KBM-7 (cell line): ENCODE measurements at regions not wholly inside any gene's neighbourhood (a gene's known extent, or its start where the extent isn't known, plus 50 kb on each side); places are given as distances from the start of the nearest gene placed in this dataset.

ENCODE experiments used
- DNase-seq: peaks from one replicate; pipeline ENCODE4 v3.0.0-alpha.2; 2015
- in situ Hi-C: fragments of 300-500 bp; cut with MboI; formaldehyde crosslinking; loops from 2 replicates; pipeline ENCODE4 v1.14.3; 2020; ENCODE audit warnings: low sequenced_read_pairs, low pct_unique_long_range_greater_than_20kb, mixed read lengths

DNA sequence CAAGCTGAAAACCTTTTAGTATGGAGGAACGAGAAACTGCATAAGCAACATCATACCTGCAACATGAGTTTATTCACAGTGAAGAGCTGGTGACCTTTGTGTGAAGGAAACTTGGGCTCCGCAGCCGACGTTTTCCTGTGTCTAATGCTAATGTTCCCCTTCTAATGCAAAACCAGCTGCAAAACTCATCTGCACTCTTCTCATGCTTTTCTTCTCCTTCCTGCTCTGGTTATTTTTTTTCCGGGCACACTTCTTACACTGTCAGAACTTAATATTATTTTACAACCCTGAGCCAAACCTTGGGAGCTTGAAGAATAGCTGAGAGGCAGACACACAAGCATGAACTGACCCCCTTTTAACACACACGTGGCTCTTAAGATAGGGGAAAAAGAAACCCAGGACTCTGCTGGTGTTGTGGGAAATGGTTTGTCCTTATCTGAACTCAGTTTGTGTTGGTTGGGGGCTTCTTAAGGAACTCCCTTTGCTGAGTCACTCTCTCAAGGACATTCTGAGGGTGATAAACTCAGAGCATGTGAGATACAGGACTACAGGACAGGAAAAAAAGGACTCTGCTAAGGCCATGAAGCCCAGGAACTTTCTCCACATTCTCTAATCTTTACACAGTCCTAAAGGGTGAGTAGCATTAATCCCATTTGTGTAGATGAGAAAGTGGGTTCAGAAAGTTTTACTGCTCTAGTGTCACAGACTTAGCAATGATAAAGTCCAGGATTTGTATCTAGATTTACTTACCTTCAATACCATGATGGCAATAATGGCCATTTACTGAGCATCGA is 439.3 kb upstream of the TRIB2 start:
- DNase-seq = peak; percentile 14
- in situ Hi-C loops = no loop called here

DNA sequence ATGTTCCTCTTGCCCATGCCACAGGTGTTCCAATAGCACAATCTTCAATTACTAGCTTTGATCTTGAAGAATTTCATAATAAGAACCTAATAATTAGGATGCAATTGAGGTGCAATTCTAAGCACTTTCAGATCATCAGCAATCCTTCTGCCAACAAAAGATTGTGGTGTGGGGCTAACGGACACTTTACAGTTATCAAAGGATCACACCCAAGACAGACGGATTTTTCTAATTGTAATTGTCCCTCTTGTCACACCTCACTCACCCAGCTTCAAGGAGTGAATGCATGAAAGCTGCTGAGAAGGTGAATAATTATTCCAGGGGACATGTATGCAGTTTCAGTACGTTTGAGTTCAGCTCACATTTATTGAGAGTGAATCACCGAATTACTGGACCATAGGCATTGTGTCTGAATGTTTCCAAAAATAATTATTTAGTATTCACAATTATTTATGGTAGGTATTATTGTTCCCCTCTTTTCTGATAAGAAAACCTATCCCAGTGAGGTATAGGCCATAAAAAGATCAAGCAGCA is 438.5 kb upstream of the TRIB2 start:
- in situ Hi-C loops = no loop called here
- DNase-seq = no peak

DNA sequence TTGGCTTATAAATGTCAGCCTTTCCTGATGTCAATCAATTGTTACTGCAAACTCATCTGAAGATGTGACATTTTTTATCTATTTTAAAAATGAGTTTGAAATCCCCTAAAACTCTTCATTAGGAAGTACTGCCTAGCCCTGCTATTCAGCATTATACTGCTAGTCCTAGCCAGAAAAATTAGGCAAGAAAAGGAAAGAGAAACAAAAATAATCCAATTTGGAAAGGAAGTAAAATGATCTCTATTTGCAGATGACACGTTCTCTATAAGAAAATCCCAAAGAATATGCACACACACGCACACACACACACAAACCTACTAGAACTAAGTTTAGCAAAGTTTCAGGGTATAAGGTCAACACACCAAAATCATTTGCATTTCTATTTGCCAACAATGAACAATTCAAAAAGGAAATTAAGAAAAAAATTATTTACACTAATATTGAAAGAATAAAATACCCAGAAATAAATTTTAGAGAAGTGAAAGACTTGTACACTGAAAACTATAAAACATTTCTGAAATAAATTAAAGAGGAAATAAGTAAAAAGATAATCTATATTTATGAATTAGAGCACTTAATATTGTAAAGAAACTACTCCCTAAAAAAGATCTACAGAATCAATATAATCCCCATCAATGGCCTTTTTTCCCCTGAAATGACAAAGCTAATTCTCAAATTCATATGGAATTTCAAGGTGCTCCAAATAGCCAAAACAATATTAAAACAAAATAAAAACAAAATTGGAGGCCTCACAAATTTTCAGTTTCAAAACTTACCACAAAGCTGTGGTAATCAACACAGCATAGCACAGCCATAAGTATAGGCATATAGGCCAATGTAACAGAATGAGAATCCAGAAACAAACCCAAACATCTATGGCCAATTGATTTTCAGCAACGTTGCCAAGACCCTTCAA is 433.7 kb upstream of the TRIB2 start:
- DNase-seq = no peak
- in situ Hi-C loops = no loop called here

DNA sequence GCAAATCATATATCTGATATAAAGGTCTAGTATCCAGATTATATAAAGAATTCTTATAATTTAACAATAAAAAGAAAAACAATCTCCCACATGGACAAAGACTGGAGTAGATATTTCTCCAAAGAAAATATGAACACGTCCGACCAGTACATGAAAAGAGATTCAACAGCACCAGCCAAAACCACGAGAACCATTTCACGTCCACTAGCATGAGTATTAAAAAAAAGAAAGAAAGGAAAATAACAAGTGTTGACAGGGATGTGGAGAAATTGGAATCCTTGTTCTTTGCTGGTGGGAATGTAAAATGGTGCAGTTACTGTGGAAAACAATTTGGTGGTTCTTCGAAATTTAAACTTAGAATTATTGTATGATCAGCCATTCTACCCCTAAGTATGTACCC is 432.7 kb upstream of the TRIB2 start:
- in situ Hi-C loops = no loop called here
- DNase-seq = no peak

DNA sequence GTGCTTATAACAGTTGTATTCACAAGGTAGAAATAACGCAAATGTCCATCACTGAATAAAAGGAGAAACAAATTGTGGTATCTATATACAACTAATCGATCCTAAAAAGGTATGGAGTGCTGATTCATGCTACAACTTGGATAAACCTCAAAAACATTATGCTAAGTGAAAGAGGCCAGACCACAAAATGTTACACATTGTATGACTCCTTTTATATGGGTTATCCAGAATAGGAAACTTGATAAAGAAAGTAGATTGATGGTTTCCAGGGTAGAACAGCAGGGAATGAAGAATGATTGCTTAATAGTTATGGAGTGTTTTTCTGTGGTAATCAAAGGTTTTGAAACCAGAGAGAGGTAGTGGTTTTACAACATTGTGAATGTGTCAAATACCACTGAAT is 432.2 kb upstream of the TRIB2 start:
- in situ Hi-C loops = no loop called here
- no peak for DNase-seq

DNA sequence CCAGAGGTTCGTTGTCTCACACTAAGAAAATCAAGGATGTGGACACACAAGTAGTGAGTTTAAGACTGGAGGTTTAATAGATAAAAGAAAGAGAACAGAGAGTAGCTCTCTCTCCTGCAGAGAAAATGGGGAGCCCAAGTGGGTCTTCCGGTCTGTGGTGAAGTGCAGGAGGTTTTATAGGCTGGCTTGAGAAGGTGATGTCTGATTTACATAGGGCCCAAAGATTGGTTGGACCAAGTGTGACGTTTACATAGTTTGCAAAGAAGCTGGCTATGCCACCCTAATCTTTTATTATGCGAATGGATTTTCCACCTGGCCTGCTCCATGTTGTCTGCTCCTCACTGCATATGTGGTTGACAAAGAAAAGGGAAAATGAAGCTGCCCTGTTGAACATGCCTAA is 430.4 kb upstream of the TRIB2 start:
- in situ Hi-C loops = no loop called here
- DNase-seq = no peak

DNA sequence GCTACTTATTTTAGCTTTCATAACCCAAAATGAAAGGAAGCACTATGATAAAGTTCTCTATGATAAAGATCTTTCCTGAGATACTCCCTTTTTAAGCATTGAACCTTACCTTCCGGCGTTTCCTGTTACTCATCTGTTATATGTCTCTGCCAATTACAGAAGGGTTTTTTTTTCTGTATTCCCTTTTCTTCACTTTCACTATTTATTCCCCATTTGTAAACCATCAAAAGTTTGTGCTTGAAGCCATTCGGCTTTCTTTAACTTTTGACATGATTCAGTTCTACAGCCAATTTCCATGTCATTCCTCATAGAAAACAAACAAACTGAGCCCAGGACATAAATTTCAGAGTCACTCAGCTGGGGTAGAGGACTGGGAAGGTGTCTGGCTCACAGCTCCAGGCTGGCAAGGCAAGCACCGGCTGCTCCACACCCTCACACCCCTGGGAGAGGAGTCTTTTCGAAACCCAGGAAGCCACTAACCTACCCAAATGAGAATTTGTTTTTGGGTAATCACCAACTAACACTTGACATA is 429.4 kb upstream of the TRIB2 start:
- DNase-seq = peak; percentile 29
- in situ Hi-C loops = no loop called here

DNA sequence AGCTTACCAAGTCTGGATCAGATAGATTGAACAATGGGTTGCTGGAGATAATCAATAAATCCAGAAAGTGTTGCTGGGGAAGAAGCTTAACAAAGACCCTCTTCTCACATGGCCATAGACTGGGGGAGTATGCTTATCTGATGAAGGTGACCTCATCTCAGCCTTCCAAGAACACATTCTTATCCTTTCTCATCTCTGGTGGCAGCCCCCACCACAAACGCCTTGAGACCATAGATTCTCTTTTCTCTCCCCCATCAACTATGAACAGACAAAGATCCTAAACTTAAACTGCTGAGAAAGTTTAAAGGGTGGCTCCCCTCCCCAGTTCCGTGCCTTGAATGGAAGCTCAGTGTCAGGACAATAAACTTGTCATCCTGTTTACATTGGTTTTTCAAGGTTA is 428.7 kb upstream of the TRIB2 start:
- DNase-seq = peak; percentile 13
- in situ Hi-C loops = no loop called here

DNA sequence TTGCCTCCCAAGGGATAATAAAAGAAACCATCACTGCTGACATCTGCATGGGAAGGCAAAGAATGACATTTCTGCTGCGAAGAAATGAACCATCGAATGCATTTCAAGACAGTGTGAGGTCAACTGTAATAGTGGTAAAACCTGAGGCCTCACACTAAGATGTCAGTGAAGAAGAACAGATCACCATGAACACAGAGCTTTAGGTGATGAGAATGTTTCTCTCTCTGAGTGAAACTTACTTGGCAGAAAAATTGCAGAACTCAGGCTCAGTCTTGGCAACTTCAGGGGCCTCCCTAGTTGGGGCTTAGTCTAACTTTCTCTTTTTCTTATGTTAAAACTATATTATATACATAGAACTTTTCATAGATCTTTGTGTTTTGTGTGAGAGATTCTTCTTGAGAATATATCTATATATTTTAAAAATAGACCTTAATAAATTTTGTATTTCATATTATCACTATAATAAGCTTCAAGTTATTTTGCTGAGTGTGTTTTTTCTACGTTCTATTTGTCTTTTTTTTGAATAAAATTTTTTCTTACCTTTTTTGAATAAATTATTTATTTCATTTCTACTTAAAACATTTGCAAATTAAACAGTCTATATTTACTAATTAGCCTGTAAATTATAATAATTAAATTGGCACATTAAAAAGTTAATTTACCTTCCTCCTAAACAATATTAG is 427.5 kb upstream of the TRIB2 start:
- in situ Hi-C loops = no loop called here
- no peak for DNase-seq

DNA sequence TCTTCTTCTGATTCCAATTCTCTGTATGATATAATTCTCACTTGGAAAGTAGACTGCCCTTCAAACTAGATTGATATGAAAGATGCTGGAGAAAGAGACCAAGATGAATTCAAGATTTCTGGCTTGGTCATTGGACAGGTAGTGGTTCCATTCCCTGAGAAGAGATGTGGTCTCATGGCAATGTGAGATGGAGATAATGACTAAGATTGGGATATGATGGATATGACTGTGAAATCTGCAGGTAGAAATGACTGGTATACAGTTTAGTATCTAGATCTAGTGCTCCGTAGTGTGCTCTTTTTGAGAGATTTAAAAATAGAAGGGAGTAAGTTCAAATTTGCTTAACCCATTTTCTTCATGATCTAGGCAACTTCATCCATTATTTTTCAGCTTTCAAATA is 425.4 kb upstream of the TRIB2 start:
- DNase-seq = no peak
- in situ Hi-C loops = no loop called here

DNA sequence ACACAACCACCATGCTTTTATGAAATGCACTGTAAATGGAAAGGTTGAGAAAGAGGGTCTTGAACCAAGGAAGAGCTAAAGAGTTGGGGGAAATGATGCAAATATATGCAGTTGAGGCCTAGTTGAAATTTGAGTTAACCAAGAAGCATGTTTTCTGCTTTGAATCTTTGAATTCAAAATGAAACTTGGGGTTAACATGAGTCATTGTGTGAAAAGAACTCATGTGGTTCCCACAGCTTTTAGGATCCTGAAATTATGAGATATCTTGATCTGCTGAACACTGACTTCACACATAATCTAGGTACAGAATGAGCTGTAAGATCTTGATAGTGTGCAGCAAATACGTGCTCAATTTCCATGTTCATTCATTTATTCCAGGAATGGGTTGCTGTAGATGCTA is 422.9 kb upstream of the TRIB2 start:
- in situ Hi-C loops = no loop called here

DNA sequence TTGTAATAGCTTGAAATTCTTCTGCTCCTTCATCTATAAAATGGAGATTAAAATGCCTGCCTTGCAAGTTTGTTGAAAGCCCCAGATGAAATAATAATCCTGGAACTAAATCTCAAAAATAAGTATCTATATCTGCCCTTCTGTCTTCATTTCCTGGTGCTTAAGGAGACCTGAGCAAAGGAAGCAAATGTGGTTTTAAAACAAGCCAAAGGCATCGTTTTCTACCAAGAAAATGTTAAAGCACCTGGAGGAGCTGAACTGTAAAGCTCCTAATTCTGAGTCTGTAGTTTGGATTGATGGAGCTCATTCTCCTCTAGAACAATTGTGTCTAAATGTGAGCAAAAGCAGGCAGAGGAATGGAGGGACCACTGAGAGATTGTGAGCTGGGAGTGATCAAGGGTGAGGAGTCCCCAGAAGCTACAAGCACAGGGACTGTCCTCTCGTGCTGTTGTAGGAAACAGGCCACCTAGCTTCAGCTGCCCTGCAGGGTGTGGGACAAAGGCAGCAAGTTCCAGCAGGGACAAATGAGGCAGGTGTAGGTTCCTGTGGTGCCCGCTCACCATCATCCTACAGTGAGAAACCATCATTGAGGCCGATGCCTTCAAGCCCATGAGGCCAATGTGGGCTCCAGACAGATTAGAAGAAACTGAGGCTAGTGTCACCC is 420.7 kb upstream of the TRIB2 start:
- DNase-seq = no peak
- in situ Hi-C loops = no loop called here

More for the DNA sequence above, 422.9 kb upstream of the TRIB2 start:
- no peak for DNase-seq

DNA sequence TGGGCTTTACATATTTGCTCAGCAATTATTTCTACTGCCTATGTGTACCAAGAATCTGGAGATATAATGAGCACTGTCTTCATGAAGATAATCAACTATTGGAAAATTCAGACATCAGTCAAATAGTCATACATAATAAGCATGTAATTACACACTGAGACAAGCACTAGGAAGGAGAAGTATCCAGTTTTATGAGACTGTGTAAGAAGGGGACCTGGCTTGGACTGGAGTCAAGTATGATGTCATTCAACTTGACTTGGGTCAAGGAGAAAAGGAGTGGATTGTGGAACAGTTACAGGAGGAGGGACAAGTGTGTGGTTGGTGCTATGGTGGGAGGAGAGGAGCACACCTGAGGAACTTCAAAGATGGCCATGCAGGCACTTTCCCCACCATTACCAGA is 419.8 kb upstream of the TRIB2 start:
- in situ Hi-C loops = no loop called here
- no peak for DNase-seq

DNA sequence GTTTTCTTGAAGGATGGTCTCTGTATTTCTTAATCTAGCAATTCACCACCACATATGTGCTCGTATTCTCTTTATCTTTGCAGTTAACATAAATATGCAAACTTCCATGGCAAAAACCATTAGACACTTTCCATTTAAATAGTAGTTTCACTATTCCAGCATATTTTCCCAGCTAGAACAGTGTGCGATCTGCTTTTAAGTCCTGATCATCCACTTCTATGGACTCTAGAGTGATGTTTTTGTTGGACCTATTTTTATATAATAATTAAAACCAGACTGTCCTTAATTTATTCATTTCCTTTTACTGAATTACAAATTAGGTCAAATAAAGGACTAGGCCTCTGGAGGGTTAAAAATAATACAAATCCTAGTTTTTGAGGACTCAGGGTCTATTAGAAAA is 418.4 kb upstream of the TRIB2 start:
- in situ Hi-C loops = no loop called here
- no peak for DNase-seq

DNA sequence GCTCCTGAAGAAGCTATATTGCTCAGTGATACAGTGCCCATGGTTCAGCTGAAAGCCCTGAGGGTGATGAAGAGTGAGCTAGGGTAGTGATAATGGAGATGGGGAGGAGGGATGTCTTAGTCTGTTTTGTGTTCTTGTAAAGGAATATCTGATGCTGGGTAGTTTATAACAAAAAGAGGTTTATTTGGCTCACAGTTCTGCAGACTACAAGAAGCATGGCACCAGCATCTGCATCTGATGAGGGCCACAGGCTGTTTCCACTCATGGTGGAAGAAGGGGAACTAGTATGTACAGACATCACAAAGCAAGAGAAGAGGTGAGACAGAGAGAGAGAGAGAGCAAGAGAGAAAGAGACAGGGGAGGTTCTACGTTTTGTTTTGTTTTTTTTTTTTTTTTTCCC is 417.3 kb upstream of the TRIB2 start:
- in situ Hi-C loops = no loop called here
- no peak for DNase-seq

DNA sequence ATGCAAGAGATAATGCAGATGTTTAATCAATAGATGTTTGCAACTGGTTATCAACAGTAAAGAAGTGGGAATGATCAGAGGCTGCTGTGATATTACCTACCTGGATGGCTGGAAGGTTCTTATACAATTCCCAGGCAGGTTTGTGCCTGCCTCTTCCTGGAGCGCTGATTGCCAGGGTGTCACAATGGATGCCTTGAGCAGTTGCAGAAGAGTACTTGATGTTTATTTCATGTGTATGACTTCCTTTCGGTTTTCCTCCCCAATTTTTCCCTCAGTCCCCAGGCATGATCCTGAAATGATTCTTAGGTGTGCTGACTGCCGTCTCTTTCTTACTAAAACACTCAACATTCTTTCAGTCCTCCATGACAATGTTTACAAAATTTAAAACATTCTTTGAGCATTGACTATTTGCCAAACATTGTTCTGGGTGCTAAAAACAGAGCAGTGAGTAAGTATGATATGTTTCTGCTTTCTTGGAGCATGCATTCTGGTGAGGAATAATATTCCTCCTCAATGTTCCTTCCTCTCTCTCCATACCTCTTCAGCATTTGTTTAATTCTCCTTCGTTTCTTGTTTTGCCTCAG is 416.6 kb upstream of the TRIB2 start:
- in situ Hi-C loops = no loop called here
- DNase-seq = no peak

DNA sequence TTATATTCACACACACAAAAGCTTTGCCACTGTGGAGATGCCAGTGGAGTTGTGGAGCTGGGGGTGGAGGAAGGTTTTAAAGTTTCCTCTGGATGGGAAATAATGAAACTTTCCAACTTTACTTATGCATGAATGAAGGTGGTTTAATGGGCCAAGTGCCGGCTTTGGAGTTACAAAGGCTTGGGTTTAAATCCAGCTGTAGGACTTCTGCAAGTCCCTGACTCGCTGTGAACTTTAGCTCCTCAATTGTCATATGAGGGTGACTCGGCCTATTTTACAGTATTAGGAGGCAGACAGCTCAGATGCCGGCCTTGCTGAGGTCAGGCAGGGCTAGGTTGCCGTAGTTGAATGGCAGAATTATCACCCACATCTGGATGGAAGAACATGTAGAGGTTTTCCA is 415.8 kb upstream of the TRIB2 start:
- DNase-seq = no peak
- in situ Hi-C loops = no loop called here

DNA sequence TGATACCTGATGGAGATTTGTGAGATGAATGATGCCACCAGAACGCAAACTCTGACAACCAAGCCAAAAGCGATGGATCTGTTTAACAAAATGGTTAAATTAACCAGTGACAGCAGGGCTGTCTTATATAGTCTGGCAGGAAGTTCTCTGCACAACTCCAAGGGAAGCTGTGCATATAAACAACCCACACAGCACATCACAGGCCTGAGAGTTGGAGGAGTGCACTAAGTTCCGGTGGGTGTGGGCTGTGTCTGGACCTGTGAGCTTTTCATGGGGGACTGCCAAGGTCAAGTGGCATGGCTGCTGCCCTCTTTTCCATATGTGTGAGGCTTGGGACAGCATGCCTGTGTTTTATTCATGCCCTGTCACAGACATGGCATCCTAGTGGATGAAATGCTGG is 414.6 kb upstream of the TRIB2 start:
- in situ Hi-C loops = no loop called here
- no peak for DNase-seq

DNA sequence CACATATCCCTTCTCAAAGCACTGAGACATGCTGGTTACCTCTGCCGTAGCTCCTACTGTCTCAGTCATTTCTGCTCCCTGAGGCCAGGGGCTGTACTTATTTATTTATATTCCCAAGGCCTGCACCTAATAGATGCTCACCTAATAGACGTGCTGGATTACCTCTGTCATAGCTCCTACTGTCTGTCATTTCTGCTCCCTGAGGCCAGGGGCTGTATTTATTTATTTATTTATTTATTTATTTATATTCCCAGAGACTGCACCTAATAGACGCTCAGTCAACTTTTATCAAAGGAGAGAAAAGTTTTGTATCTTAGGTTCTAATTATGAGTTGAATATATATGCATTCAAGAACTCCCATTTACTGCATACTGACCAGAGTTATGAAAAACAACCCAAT is 414.0 kb upstream of the TRIB2 start:
- no peak for DNase-seq
- in situ Hi-C loops = no loop called here
